ENCODE measurements at regions not wholly inside any gene's neighbourhood (a gene's known extent, or its start where the extent isn't known, plus 50 kb on each side); places are given as distances from the start of the nearest gene placed in this dataset.

GRCh38 chr12:97659117-97659880 is 196.7 kb downstream of the RMST start:
- Histone ChIP-seq H3K27ac (no peak overlapping the region), H3K36me3 (no peaks in the 10 kb centered on the region), H3K4me1 (no peaks in the 10 kb centered on the region), H3K9me3 (peaks cover 0 to 5% (median 0%) of the 10 kb centered on the region in 4 donors), H3K27me3 (no peaks in the 10 kb centered on the region), H3K4me3 (no peak overlapping the region)
- 43 to 72% methylated on average over 3 of the region's 3 CpGs for WGBS, 2 donors
- no peak for DNase-seq (ENCODE audit: low spot score in 2 of 2)
- TF ChIP-seq CTCF (IDR thresholded peaks at IDR 0.05) (no peak), POLR2A (IDR thresholded peaks at IDR 0.05) (no peak), EP300 (IDR thresholded peaks at IDR 0.05) (no peak)

- H3K27ac ChIP-seq: no peak overlapping the region
- DNase-seq (ENCODE audit: low spot score in 2 of 2): no peak
- TF ChIP-seq POLR2A (IDR thresholded peaks at IDR 0.05) (no peak), EP300 (IDR thresholded peaks at IDR 0.05) (no peak), CTCF (IDR thresholded peaks at IDR 0.05) (no peak)
- H3K9me3 ChIP-seq: peaks cover 0 to 5% (median 0%) of the 10 kb centered on the region in 4 donors
- H3K36me3 ChIP-seq: no peaks in the 10 kb centered on the region
- WGBS, 2 donors: 36 to 40% methylated on average over 4 of the region's 4 CpGs
- no peaks in the 10 kb centered on the region for H3K27me3 ChIP-seq
- no peak overlapping the region for H3K4me3 ChIP-seq
- H3K4me1 ChIP-seq: no peaks in the 10 kb centered on the region
These were observed 203.7 kb downstream of the RMST start for GRCh38 chr12:97666263-97666662.

- WGBS, 2 donors: 60 to 76% methylated on average over 5 of the region's 5 CpGs
- TF ChIP-seq CTCF (IDR thresholded peaks at IDR 0.05) (no peak), POLR2A (IDR thresholded peaks at IDR 0.05) (no peak), EP300 (IDR thresholded peaks at IDR 0.05) (no peak)
- no peak for DNase-seq (ENCODE audit: low spot score in 2 of 2)
- H3K27me3 ChIP-seq: no peaks in the 10 kb centered on the region
- H3K36me3 ChIP-seq: no peaks in the 10 kb centered on the region
- H3K4me3 ChIP-seq: no peak overlapping the region
- H3K9me3 ChIP-seq: peaks cover 0 to 14% (median 0%) of the 10 kb centered on the region in 4 donors
- H3K4me1 ChIP-seq: no peaks in the 10 kb centered on the region
- no peak overlapping the region for H3K27ac ChIP-seq
These were observed 210.3 kb downstream of the RMST start for GRCh38 chr12:97672870-97673269.

GRCh38 chr12:97680751-97681150 is 218.1 kb downstream of the RMST start:
- H3K4me3 ChIP-seq: no peak overlapping the region
- 73 to 86% methylated on average over 2 of the region's 2 CpGs for WGBS, 2 donors
- no peaks in the 10 kb centered on the region for H3K36me3 ChIP-seq
- H3K27me3 ChIP-seq: no peaks in the 10 kb centered on the region
- H3K9me3 ChIP-seq: no peaks in the 10 kb centered on the region
- no peaks in the 10 kb centered on the region for H3K4me1 ChIP-seq
- no peak for DNase-seq (ENCODE audit: low spot score in 2 of 2)
- H3K27ac ChIP-seq: no peak overlapping the region
- TF ChIP-seq CTCF (IDR thresholded peaks at IDR 0.05) (no peak), EP300 (IDR thresholded peaks at IDR 0.05) (no peak), POLR2A (IDR thresholded peaks at IDR 0.05) (no peak)

- 70 to 76% methylated on average over 8 of the region's 8 CpGs for WGBS, 2 donors
- Histone ChIP-seq H3K4me3 (no peak overlapping the region), H3K36me3 (no peaks in the 10 kb centered on the region), H3K9me3 (no peaks in the 10 kb centered on the region), H3K27me3 (no peaks in the 10 kb centered on the region), H3K4me1 (no peaks in the 10 kb centered on the region), H3K27ac (no peak overlapping the region)
- DNase-seq (ENCODE audit: low spot score in 2 of 2): no peak
- TF ChIP-seq POLR2A (IDR thresholded peaks at IDR 0.05): no peak
- no peak for TF ChIP-seq CTCF (IDR thresholded peaks at IDR 0.05)
- no peak for TF ChIP-seq EP300 (IDR thresholded peaks at IDR 0.05)
These were observed 219.3 kb downstream of the RMST start for GRCh38 chr12:97681612-97682504.

All from tibial nerve (tissue), 4 donors.